ENCODE measurements at regions not wholly inside any gene's neighbourhood (a gene's known extent, or its start where the extent isn't known, plus 50 kb on each side); places are given as distances from the start of the nearest gene placed in this dataset.

- Histone ChIP-seq H2BK20ac (ENCODE audit: low read depth, low read length, poor library complexity, severe bottlenecking) (no peak overlapping the region), H2BK12ac (ENCODE audit: insufficient read length, low read depth, low read length) (no peak overlapping the region), H3K14ac (ENCODE audit: insufficient read depth, low read length) (no peak overlapping the region), H3T11ph (ENCODE audit: low read length) (no peak overlapping the region), H2BK15ac (ENCODE audit: low read depth, low read length) (no peak overlapping the region), H4K20me1 (ENCODE audit: control insufficient read depth, insufficient read depth, insufficient read length) (no peaks in the 10 kb centered on the region), H2AK5ac (ENCODE audit: insufficient read length, low read length) (no peak overlapping the region), H3K18ac (ENCODE audit: insufficient read length, low read depth, low read length) (no peak overlapping the region), H2BK5ac (ENCODE audit: insufficient read length, low read length) (no peak overlapping the region), H3K4ac (ENCODE audit: low read depth, low read length) (no peak overlapping the region), H4K91ac (ENCODE audit: insufficient read length, low read depth, low read length) (no peak overlapping the region), H3K23me2 (ENCODE audit: insufficient read length, low read depth, low read length, poor library complexity, severe bottlenecking) (no peaks in the 10 kb centered on the region), H4K8ac (replicated peaks; ENCODE audit: insufficient read length, low read depth, low read length) (no peak overlapping the region), H3K79me1 (ENCODE audit: insufficient read depth, low read depth, low read length, poor library complexity, severe bottlenecking) (no peaks in the 10 kb centered on the region), H3K27ac (ENCODE audit: insufficient read length, low read depth, low read length) (no peak overlapping the region), H3K4me1 (ENCODE audit: insufficient read depth, low read length) (no peaks in the 10 kb centered on the region), H3K56ac (ENCODE audit: insufficient read length, low read depth, low read length) (no peak overlapping the region), H4K5ac (ENCODE audit: insufficient read length, low read depth, low read length) (no peak overlapping the region), H2AFZ (ENCODE audit: low read length) (no peak overlapping the region), H3K27me3 (ENCODE audit: insufficient read depth, low read length) (no peaks in the 10 kb centered on the region), H3K23ac (ENCODE audit: insufficient read length, low read depth, low read length) (no peak overlapping the region), H3K79me2 (ENCODE audit: insufficient read depth, low read length) (no peaks in the 10 kb centered on the region), H3K9ac (ENCODE audit: extremely low read depth, insufficient read length, low read length) (no peak overlapping the region), H3K4me2 (ENCODE audit: insufficient read depth, insufficient read length, low read length) (no peak overlapping the region), H2BK120ac (ENCODE audit: low read depth, low read length, poor library complexity, severe bottlenecking) (no peak overlapping the region), H3K9me3 (ENCODE audit: control insufficient read depth, low read depth, low read length) (peaks cover 5% of the 10 kb centered on the region)
- Mint-ChIP-seq H3K4me3 (no peak overlapping the region), H3K27me3 (ENCODE audit: low read depth) (no peaks in the 10 kb centered on the region), H3K27ac (no peak overlapping the region), H3K9me3 (peaks cover 54 to 69% of the 10 kb centered on the region in 2 experiments), H3K4me1 (no peaks in the 10 kb centered on the region; a peak in 1 of 4 replicates), H3K36me3 (ENCODE audit: insufficient read depth in 1 of 3, low read depth in 3 of 3) (no peaks in the 10 kb centered on the region; a peak in 2 of 7 replicates)
- TF ChIP-seq CTCF (conservative IDR thresholded peaks at IDR 0.05): no peak
- WGBS (ENCODE audit: extremely low coverage, insufficient read length, low lambda C conversion rate): no CpG with 5 or more reads among the region's 3 CpGs
- DNase-seq: no peak
Measured at GRCh38 chrX:52437212-52437611, 58.4 kb upstream of the XAGE1A start.
